GM21526 (cell line): ENCODE measurements at regions not wholly inside any gene's neighbourhood (a gene's known extent, or its start where the extent isn't known, plus 50 kb on each side); places are given as distances from the start of the nearest gene placed in this dataset.
"Not testable (repeated sequence)": the region's sequence is repeated elsewhere in the genome, so short reads cannot be mapped to it uniquely, and the experiment has no call there.

ENCODE experiments used
- ATAC-seq: cut with Tn5 transposase; IDR thresholded peaks from one replicate; pipeline ENCODE4 v1.9.1; 2021; ENCODE audit warnings: moderate library complexity; ENCODE audit not compliant: unreplicated experiment, low FRiP score

DNA sequence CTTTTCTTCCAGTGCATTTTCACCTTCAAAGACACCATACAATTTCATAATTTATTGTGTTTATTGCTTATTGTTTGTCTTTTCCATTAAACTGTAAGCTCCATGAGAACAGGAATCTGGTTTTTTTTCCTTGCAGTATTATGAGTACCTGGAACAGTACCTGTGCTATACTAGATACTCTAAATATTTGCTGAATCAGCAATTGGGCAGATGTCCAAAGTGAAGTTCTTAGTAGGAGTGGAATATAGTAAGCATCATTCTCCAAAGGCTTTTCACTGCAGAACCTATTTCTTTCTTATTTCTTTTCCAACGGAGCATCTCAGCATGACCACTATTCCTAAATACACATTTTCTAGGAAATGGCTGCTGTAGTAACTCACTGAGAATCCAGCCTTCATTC, 269.0 kb upstream of the CCL2 start:
- no peak for ATAC-seq

DNA sequence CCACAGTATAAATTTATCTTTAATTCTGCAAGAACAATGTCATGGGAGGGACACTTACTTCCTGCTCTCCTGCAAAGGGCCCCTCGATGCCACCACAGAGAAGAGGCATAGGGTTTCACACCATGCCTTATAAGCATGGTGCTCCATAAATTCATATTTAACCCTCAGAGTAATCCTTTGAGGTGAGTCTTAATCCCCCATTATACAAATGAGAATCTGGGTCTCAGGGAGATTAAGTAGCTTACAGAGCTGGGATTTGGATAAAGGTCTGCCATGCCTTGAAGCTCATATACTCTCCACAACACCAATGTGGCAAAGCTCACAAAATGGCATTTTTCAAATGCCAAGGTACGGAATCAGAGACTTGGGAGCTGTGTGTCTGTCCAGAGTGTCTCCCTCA, 268.5 kb upstream of the CCL2 start:
- ATAC-seq: no peak

DNA sequence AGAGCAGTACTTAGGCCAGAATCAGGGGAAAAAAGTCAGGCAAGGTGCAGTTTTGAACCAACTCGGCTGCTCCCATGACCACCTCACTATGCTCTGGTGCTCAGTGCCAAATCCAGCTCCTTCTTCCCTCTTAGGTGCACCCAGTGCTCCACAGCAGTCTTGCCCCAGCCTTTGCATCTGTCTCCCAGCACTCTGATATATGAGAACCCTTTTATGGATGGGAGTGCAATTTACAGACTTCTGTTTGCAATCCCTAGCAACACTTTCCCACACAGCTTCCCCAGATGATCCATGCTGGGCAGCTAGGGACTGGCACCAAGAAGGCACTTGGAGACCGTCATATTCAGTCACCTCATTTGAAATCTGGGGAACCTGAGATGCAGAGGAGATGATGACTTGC, 267.9 kb upstream of the CCL2 start:
- ATAC-seq: no peak

DNA sequence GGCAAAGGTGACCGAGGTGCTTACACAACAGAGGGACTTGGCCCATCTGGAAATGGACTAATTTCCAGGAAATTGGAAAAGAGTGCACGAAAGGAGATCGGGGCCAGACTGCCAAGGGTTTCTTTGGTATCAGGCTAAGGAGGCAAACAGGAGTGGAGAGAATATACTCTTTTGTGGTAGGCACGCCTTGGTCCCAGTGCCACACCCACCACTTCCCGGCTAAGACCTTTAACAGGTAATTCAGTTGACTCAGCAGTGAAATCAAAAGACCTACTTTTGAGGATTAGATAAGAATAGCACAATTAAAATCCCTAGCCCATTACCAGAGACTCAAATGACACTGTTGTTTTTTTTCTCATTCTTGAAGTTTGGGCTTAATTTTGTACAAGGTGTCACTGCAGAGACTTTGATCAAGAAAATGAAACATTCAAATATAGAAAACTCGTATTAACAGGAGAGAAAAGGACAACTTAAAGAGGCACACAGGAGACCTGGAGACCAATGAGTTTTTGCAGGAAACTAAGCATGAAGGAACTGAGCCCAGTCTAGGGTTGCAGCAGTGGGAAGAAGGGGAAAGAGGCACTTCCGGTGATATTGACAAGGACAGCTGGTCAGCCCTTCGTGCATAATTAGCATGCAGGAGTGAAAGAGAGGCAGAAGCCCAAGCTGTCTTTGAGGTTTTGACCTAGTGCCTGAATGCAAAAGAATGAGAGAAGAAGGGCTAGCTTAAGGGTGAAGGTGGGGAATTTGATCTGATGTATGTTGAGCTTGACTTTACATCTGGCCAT, 265.5 kb upstream of the CCL2 start:
- no peak for ATAC-seq

DNA sequence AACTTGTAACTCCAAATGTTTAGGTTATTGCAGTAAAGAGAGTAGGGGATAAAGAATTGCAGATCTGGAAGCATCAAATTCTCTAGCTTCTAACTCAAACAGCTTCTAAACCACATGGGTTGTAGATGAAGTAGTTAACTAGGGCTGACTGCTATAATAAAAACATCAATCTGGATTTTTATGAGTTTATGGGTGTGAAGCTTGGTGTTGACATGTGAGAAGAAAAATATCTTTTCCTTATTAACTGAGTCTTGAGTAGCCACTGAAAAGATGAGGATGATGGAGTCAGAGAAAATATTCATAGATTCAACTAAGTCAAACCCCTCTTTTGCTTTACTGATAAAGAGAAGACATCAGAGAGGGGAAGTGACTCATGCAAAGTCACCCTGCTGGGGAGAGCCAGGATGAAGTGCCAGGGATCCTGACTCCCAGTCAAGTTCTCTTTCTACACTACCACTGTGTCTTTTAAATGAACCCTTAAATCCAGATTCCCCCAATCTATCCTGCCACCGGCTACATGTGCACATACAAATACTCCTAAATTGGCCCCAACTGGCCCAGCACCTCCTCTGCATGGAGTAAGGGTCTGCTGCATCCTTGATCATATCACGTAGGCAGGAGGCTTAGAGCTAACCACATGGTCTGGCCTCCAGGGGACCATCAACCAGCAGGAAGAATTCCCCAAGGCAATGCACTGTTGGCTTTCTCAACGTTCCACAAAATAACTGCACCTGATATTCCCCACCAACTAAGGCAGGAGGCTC, 264.0 kb upstream of the CCL2 start:
- ATAC-seq: no peak

DNA sequence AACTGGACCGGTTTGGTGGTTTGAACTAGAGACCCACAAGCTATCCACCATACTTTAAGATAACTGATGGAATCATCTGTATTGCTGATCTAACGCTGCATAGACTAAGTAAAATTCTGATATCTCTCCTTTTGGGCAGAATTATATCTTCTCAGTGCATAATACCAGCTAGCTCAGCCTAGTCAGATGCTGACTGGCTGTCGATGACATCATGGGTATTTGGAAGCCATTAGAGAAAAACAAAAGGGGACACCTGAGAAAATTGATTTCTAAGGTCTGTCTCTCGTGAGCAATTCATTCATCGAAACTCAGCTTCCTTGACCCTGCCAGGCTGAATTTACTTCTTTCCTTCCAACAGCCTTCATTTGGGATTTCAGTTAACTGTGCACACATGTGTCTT, 263.0 kb upstream of the CCL2 start:
- no peak for ATAC-seq

DNA sequence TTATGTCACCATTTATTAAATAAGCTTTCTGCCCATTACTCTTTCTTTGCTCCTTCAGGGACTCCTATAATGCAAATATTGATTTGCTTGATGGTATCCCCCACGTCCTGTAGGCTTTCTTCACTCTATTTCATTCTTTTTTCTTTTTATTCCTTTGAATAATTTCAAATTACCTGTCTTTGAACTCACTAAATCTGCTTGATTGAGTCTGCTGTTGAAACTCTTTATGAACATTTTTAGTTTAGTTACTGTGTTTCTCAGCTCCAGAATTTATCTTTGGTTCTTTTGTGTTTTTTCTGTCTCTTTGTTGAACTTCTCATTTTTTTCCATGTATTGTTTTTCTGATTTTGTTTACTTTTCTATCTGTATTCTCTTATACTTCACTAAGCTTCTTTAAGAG, 254.4 kb upstream of the CCL2 start:
- ATAC-seq: no peak

DNA sequence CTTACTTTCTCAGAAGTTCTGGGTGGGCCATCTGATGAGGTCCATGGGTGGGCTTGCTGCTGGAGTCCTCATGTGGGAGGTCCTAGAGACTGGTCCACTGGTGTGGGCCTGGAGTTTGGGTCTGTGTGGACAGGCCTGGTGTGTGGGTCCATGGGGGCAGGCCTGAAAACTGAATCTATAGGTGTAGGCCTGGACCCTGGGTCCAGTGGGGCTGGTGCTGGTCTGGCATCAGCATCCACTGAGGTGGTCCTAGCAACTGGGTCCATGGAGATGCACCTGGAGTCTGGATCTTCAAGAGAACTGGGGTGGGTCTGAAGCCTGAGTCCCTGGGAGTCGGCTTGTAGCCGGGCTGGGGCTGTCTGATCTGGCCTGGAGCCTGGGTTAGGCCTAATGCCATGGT, 253.8 kb upstream of the CCL2 start:
- no peak for ATAC-seq

DNA sequence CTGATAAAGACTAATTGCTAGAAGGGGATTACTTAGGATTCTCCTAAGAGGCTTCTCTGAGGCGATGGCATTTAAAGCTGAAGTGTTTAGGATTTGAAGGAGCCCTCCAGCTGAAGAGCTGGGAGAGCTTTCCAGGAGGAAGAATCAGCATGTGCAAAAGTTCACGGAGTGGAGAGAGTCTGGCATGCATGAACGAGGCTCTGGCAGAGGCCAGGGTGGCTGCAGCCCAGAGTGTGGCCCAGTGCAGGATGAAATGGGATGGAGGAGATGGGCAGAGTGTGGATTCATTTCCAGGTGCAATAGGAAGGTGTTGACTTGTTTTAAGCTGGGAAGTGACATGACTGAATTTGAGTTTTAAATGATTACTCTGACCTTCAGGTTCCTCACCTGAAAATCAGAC, 249.0 kb upstream of the CCL2 start:
- no peak for ATAC-seq

DNA sequence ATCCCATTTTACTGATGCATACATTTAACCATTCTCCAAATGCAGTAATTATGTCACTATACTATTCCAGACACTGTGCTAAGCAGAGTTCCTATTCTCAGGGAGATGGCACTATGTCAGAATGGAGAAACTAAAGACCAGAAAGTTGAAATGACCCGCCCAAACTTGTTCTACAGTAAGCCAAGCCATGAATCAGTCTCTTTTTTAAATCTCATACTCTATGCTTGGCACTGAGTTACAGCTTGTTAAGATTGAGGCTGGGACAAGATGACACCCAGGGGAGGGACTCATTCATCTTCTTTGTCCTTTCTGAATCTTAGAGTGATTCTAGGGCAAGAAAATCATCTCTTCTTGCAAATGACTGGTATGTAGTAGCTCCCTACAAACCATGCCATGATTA, 247.0 kb upstream of the CCL2 start:
- no peak for ATAC-seq

DNA sequence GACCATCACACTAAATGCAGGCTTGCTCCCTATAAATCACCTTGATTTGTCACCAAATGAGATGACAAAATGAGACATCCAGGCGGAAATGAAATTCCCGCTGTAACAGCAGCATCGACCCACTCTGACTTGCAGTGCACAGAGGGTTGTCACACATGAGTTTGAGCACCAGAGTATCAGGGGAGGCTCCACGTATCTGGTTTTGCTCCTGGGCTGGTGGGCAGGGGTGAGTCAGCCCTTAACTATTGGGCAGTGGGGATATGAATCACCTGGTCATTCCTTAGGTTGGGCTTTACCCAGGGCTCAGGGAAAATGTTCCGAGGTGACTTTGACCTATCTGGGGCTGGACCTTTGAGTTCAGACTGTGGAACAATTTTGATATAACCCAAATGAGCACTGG, 245.2 kb upstream of the CCL2 start:
- ATAC-seq: no peak

DNA sequence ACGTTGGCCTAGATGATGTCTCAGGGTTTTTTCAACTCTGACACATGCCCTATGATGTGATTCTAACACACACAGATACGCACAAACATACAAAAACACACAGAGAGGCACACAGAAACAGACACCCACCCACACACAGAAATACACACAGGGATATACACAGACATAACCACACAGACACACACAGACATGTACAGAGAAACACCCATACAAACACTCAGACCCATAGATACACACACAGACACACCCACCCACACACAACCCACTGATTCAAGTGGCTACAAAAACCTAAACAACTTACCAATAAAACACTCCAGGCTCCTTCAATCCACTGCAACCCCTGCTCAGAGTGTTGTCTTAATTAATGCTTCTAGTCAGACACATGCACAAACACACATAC, 244.6 kb upstream of the CCL2 start:
- no peak for ATAC-seq

DNA sequence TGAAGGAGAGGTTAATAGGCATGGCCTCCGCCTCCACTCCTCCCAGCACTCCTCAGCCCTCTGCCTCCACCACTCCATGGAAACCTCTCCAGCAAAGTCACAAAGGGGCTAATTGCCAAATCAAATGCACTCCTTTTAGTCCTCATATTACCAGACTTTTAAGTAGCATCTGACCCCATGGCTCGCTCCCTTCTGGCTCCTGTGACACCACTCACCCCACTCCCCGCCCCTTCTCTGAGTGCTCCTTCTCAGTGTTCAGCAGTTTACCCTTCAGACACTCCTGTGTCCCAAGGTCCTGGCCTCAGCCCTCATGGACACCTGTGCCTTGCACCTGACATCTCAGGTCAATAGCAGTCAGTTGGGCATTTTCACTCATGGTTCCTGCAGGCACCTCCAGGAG, 243.5 kb upstream of the CCL2 start:
- no peak for ATAC-seq

DNA sequence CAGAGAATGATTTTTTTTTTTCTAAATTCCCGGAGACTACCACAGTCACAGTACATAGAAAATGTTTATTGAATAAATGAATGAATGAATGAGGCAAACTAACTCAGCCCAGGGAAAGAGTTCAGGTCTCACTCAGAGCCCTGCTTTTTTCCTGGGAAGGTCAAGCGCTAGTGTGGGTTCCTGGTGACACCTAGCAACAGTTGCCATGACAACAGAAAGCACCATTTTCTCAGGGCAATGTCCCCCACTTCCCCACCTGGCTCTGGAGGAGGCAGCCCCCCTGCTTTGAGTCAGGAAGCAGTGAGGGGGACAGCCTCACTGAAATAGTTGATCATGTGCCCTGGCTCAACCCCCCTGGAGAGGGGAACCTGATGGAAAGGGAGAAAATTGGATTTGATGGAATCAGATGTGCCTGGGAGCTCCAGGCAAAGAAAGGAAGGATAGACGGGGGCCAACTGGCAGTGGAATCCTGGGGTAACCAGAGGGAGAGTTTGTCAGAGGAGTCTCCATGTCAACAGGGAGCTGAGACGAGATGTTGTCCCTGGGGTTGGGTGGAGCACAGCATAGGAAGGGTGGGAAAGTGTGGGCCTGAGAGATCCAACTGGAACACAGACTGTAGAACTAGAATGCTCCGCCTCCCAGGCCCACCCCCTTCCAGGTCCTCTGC, 242.2 kb upstream of the CCL2 start:
- ATAC-seq: no peak

DNA sequence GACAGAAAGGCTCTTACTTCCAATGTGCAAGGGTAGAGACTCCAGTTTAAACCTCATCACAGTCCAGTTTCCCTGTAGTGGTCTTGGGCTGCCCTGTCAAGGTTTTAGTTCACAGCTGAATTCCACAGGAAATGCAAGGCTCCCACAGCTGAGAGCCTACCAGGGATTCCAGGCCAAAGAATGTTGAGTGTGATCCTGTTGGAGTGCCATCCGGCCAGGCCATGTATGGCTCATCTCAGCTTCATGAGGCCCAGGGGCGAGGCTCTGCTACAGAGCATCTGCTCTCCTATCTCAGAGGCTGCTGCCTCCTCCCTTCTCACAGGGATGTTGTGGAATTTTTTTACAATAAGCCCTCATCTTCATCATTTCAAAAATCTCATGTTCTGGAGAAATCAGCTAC, 239.8 kb upstream of the CCL2 start:
- ATAC-seq: no peak

DNA sequence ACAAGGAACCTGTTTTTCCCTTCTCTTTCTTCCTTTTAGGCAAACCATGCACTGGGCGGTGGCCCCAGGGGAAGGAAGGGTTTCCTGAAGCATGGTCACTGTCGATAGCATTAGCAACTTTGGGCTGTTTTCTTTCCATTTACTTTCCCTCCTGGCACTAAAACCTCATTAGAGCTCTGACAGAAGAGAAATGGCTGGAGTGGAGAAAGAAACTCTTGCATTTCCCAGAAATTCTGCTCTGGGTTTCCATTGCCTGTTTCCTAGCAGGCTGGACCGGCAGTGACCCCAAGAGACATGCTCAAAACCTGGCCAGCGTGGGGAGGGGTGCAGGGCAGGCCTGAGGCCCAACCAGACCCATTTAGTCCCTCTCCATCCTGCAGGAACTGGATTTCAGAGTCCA, 230.7 kb upstream of the CCL2 start:
- no peak for ATAC-seq

DNA sequence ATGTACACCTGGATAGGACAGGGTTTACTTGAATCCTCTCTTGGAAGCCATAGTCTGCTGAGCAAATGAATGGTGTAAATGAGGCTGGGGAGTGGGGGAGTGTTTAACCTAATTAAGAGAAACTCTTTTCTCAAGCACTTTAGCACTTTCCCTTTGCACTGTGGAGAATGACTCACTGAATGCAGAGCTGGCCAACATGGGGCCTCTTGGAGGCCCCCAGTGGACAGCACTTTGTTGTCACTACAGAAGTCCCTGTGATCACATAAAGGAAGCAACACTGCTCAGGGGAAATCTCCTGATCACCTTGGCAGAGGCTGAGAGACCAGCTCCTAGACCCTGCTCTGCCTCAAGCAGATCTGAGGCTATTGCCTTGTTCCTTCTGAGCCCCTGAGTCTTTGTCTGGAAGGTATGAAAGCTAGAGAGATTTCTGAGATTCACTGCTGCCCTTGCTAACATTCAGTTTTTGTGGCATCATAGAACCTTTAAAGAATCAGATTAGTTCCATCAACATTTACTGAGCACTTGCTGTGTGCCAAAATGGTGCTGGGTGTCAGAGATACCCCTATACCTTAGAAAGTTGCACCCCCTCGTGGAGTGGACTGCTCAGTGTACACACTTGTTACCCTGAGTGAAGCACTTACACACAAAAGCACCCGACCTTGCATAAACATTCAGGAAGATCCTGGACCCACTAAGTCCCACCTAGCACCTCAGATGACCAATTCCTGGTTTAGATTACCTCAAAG, 230.1 kb upstream of the CCL2 start:
- no peak for ATAC-seq

DNA sequence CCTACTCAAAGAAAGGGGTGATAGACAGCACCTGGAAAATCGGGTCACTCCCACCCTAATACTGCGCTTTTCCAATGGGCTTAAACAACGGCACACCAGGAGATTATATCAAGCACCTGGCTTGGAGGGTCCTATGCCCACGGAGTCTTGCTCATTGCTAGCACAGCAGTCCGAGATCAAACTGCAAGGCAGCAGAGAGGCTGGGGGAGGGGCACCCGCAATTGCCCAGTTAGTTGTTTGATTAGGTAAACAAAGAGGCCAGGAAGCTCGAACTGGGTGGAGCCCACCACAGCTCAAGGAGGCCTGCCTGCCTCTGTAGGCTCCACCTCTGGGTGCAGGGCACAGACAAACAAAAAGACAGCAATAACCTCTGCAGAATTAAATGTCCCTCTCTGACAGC, 224.5 kb upstream of the CCL2 start:
- ATAC-seq: not testable (repeated sequence)

DNA sequence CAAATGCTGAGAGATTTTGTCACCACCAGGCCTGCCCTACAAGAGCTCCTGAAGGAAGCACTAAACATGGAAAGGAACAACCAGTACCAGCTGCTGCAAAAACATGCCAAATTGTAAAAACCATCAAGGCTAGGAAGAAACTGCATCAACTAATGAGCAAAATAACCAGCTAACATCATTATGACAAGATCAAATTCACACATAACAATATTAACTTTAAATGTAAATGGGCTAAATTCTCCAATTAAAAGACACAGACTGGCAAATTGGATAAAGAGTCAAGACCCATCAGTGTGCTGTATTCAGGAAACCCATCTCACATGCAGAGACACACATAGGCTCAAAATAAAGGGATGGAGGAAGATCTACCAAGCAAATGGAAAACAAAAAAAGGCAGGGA, 222.8 kb upstream of the CCL2 start:
- ATAC-seq: not testable (repeated sequence)

DNA sequence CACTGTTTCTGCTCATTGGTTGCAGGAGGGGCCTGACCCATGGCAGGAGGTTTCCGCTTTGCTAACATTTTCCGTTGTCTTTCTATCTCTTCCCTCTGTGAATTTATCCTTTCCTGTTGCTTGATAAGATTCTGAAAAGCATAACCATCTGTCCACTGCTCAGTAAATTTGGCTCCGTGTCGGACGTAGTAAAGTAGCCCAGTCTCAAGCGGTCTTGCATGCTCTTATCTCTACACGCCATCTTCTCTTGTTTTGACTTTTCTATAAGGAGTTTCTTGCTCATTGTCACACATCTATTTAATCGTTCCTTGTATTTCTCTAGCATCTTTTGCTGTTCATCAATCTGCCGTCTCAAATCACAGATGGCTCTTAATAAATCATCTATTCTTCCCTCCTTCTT, 216.3 kb upstream of the CCL2 start:
- not testable (repeated sequence) for ATAC-seq

DNA sequence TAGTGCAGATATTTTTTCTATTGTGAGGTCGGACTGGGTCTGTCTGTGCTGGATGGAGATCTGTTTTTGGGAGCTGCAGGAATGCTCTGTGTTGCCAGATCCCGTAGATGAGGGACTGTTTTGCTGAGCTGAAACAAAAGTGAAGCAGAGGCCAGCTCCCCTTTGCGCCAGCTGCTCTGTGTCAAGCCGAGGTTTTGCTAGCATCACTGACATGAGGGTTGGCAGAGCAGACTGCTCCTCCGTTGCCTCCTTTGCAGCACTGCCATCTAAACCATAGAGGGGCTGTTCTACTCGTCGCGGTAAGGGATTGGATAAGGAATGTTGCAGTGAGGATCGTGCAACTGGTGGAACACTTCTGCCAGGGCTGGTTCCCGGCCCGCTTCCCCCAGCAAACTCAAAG, 215.9 kb upstream of the CCL2 start:
- not testable (repeated sequence) for ATAC-seq
